Germinal center (tissue), 1 donor: ENCODE measurements at regions not wholly inside any gene's neighbourhood (a gene's known extent, or its start where the extent isn't known, plus 50 kb on each side); places are given as distances from the start of the nearest gene placed in this dataset.

Source experiments
- DNase-seq: peaks from one replicate; pipeline ENCODE4 v3.0.0; 2012; ENCODE audit warnings: mixed read lengths, low spot score

DNA sequence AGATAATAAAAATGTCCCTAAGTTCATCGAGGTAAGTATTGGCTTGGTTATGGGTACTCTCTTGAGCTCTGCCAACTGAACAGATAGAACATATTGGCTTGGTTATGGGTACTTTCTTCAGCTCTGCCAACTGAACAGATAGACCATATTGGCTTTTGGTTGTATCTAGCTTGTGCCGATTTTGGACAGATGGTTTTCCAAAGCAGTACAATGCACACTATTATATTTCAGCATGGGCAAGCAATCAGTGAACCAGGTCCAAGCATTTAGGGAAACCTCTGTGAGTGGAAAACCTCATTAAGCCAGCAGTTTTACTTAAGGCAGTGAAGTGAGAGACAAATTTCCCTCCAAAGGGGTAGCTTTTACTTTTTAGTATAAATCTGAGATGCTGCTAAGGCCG, 1440.5 kb upstream of the SPRY2 start:
- DNase-seq: no peak

DNA sequence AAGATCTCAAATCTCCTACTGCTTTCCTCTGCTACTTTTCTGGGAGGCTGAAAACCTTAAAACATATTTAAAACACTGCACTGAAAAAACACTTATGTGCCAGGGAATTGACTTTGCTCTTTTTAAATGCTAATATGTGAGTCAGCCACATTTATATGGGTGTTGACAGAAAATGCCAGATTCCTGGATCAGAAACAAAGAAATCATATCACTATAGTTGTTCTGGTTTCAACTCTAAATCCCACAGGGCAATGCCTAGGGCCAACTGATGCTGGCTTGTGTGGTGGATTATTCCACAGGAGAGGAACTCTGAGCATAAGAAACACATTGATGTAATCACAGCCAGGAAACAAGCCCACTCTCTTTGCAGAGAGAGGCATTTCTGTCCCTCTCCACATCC, 1439.0 kb upstream of the SPRY2 start:
- DNase-seq: no peak

DNA sequence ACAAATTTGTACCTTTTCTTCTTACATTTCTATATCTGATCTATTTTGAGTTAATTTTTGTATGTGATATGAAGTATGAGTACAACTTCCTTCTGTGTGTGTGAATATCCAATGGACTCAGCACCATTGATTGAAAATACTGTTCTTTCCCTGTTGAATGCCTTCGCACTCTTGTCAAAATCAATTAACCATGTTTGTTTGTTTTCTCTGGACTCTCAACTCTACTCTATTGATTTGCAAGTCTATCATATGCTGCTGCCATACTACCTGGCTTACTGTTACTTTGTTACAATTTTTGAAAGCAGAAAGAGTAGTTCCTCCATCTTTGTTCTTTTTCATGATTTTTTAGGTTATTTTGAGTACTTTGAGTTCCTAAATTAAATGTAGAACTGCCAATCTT, 1437.4 kb upstream of the SPRY2 start:
- no peak for DNase-seq

DNA sequence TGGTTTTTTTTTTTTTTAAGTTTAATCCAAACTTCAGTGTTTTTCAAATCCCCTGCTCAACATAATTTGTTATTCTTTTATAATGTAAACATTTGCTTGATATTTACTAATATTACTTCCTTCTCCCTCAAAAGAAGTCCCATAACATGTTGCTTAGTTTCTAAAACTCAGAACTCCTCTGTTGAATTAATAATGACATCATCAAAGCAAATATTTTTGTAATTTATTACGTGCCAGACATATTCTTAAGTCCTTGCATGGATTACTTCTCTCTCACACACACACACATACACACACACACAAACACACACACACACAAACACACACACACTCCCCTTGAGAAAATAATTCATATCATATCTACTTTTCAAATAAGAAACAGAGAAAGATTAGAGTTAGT, 1432.3 kb upstream of the SPRY2 start:
- DNase-seq: no peak

DNA sequence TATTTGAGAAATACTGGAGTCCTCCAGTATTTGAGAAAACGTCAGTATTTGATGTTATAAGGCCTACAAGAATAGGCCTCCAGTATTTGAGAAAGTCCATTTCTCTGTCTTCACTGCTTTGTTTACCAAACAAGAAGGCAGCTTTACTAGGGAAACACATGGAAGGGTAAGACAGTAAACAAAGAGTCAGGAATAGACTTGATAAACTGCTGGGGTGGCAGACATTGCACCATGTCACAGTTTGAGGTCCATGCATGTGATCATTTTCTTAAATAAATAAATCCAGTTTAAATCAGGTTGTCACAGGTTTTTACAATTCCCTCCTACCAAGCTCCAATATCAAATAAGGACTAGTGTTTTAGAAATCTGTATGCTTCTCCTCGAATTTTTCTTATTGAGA, 1431.0 kb upstream of the SPRY2 start:
- no peak for DNase-seq

DNA sequence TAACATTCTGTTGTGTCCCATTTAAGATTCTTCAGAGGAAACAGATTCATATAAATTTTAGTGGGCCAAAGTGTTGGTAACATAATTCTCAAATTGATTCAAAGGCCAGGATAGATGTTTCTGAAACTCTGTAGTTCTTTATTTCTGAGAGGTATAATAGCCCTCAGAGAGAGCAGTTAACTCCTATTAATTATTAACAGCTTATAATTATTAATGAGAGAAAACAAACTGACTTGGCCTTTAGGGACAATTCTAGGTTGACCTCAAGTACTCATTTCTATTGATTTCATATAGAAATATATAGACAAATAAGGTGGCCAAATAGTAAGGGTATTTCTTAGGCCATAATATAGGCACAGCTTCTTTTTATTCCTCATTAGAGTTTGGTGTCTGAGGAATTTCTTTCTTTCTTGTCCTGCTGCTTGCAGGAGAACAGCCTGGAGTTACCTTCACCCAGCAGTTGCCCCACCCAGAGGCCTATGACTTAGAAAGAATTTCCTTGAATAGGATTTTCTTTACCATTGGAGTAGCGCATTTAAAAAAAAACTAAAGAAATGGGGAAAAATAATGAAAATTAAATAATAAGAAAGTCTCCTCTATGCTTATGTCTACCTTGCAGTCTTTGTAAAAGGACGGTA, 1430.1 kb upstream of the SPRY2 start:
- DNase-seq: no peak

DNA sequence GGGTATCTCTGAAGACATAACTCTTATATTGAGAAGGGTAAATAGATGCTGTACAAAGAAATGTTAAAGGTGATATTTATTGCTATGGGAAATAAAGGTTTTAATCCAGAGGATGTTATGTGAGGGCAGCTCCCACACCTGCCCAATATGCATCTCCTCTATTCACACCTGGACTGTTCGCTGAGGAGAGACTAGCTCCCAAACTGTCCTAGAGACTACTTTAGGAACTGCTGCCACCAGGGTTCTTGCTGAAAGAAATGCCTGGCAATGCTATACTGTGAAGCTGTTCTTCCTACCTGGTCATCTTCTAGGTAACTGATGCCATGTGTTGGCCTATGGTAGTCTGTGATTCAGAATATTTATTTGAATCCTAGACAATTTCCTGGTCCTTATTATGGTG, 1421.5 kb upstream of the SPRY2 start:
- no peak for DNase-seq

DNA sequence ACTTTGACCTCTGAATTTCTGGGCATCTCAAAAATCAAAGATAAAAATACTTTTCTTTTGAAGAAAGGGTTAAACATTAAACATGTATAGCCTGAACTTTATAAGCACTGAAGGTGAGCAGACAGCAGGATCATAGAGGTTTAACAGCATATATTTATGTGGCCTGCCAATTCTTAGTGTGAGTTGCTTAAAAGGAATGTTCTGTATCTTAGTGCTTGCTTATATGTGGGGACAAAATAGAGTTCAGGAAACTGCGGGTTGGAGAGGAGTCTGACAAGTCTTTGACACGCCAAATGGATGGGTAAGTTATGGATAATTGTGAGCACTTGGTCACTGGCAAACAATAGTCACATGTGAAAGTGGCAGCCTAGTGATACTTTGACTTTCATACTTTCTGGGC, 1419.4 kb upstream of the SPRY2 start:
- DNase-seq: no peak

DNA sequence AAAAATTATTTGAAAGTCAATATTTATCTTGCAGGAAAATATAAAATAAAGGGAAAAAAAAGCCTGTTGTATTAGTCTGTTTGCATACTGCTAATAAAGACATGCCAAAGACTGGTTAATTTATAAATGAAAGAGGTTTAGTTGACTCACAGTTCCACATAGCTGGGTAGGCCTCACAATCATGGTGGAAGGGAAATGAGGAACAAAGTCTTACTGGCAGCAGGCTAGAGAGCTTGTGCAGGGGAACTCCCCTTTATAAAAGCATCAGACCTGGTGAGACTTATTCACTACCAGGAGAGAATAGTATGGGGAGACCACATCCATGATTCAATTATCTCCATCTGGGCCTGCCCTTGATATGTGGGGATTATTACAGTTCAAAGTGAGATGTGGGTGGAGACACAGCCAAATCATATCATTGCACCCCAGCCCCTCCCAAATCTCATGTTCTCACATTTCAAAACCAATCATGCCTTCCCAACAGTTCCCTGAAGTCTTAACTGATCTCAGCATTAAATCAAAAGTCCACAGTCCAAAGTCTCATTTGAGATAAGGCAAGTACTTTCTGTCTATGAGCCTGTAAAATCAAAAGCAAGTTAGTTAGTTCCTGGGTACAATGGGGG, 1416.5 kb upstream of the SPRY2 start:
- DNase-seq: no peak

DNA sequence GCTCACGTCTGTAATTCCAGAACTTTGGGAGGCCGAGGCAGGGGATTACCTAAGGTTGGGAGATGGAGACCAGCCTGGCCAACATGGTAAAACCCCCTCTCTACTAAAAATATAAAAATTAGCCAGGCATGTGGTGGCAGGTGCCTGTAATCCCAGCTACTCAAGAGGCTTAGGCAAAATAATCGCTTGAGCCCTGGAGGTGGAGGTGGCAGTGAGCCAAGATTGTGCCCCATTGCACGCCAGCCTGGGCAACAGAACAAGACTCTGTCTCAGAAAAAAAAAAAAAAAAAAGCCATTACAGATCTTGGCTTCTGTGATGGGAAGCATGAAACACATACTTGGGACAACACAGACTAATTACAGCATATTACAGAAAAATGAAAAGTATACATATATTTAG, 1404.5 kb upstream of the SPRY2 start:
- DNase-seq: no peak

DNA sequence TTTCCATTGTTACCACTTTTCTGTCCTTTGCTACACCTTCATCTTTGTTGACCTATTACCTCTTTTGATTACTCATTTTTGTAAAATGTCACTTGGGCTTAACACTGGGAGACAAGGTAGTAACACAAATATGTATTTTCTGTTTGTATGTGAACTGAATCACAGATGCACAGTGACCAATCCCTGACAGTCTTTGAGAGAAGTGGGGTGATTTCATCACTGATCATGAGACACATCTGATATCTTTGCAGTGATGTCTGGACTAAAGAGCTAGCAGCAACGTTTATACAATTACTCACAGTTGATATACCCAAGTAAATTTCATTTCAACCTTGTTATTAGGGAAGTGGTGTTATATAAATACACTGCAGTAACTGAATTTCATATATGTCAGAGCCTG, 1397.4 kb upstream of the SPRY2 start:
- DNase-seq: no peak

DNA sequence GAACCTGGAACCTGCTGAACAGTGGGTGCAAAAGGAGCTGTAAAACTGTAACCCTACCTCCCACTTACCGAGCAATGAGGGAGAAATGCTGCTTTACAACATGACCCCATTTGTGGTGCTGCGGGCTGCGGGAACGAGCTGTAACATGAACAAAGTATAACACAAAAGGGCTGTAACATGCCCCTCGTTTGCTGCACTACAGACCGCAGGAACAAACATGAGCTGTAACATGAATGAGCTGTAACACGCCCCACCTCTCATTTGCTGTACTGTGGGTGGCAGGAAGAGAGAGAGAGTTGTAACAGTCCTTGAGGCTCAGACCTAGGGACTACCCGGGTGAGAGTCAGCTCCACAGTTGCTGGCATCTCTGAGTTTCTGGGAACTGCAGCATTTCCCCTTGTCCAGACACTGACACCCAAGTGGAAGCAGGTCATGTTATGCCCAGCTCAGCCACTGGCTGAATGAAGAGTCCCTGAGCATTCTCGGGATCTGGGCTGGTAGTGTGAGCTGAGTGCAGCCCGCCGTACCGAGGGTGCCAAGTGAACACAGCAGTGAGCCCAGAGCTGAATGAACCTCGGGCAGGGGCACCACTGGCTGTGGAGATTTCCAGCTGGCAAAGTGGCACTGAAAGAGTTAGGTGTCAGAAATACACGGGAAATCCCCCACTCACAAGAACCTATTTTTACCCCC, 1385.3 kb upstream of the SPRY2 start:
- DNase-seq: no peak

DNA sequence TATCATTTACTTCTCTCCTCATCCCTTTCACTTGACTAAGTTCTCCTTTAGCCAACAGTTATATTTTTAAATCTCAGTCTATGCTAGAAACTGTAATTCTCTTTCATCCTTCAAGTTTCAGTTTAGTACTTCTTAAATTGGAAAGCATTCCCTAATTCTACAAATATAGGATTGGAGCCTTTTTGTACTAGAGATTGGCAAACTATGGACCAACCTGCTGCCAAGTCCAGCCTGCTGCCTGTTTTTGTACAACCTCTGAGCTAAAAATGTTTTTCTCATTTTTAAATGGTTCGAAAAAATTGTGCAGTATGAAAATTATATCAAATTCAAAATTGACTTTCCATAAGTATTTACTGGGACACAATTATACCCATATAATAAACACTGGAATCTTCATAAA, 1381.5 kb upstream of the SPRY2 start:
- no peak for DNase-seq

DNA sequence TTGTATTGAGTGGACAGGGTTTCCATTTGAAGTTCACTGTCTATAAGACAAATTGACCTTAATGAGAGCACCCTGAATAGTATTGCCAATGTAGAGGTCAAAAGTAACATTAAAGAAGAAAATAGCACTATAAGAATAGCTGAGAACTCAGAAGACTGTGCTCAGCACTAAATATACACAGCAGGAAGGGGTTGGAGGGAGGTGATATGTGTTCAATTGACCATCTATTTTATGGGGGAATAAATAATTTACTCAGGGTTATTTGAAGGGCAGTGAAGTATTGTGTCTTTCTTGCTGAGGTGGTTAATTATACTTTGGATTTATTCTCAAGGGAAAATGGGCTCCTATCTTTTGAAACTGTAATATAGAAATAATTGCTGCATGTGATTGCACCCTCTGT, 1380.5 kb upstream of the SPRY2 start:
- DNase-seq: no peak

DNA sequence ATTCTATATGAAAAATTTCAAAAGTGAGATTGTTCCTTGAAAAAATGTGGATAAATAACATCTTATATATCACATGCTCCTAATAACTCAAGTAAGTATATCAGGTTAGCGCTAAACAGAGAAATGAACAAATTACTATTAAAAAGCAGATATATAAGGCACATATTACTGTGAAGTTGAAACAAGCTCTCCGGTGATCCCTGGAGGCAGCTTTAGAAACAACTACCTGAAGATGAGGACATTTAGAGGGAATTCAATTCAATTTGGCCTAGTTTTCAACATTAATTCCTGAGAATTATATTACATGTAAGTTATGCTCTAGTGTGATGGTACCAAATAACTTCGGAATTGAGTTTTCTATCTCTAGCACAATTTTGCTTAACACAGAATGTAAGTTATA, 1373.6 kb upstream of the SPRY2 start:
- DNase-seq: no peak

DNA sequence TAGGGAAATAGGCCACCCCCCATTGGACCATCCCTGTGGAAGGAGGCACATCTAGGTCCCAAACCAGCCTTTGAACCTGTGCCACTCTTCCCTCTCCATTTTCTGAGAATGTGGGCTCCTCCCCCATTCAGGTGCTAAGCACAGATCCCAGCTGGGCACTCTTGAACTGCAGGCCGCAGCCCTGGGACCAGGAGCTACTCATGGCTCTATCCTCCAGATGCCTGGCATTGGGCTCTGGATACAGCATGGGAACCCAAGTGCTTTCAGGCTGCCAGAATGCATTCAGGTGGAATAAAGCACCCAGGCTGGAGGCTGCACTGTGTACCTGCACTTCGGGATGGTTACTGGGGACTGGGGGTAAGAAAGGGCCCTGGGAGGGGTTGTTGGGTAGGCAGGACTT, 1372.3 kb upstream of the SPRY2 start:
- DNase-seq: no peak

DNA sequence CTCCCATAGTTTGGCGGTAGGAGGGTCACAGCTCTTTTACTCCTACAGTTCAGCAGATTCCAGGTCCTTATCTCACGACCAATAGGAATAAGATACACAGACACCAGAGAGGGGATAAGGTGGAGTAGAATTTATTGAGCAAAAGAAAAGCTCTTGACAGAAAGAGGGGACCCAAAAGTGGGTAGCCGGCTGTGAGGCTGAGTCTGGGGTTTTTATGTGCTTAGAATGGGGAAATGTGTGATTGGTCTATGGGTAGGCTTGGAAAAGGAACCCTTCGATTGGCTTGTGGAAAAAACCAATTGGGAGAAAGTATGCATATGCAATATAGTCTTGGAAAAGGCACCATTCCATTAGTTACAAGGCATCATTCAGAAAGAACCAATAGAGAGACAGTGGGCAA, 1356.9 kb upstream of the SPRY2 start:
- no peak for DNase-seq

DNA sequence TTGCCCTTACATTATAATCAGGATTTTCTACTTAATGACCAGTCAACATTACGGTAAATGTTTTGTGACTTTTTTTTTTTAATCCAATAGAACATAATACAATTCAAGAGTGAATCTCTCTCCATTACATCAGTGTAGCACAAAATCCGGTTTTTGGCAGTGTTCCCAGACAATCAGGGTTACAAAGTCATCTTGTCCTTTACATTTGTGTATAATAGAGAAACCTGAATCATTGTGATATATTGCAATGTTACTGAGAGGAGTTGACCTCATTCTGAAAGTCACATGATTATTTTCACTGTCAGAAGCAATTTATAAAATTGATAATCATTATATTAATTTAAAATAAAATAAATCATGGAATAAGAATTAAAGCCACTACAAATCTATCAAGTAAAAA, 1346.0 kb upstream of the SPRY2 start:
- no peak for DNase-seq

DNA sequence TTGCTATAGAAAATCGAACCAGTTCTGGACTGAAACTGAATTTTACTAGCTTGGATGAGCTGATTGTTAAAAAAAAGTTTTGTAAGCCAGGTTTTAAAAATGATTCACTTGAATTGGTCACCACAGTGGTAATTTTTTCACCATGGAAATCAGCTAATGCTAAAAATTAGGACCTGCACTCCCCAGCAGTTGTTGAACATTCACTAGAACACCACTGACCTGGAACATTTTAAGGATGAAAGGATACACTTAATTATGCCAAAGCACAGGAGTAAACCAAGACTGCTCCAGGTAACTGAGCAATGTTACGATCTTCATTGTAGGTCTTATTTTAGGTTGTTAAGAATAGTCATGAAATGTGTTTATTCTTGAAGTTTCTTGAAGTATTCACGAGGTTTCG, 1342.6 kb upstream of the SPRY2 start:
- DNase-seq: no peak

DNA sequence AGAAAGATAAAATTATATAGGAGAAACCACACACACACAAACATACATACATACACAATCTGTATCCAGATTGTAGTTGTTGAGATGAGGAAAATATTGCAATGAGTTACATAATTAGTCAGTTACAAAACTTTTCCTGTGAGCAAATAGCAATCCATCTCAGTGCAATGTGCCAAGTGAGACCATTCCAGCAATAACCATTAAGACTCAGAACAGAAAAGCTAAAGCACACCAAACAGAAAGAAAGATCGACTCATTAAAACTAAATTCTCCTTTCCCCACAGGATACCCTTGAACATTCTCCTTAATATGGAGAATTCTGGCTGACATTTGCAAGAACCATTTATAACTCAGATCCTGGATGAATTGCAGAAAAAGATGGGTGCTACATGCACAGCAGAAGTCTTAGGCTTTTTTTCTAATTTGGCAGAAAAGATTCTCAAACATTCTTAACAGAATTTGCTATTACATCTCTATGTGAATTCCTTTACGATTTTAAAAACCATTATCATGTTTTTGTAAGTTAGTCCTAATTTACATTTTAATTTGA, 1341.2 kb upstream of the SPRY2 start:
- DNase-seq: no peak

DNA sequence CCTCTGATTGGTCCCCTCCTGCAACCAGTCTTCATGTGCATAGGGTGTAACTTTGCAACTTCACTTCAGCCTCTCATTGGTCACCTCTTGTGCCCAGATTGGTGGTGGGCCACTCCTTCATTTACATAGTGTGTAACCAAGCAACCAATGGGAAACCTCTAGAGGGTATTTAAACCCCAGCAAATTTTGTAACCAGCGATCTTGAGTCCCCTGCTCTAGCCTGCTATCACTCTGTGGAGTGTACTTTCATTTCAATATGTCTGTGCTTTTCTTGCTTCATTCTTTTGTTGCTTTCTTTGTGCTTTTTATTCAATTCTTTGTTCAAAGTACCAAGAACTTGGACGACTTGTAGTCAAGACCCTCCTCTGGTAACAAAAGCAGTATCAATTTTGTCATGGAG, 1336.9 kb upstream of the SPRY2 start:
- no peak for DNase-seq

DNA sequence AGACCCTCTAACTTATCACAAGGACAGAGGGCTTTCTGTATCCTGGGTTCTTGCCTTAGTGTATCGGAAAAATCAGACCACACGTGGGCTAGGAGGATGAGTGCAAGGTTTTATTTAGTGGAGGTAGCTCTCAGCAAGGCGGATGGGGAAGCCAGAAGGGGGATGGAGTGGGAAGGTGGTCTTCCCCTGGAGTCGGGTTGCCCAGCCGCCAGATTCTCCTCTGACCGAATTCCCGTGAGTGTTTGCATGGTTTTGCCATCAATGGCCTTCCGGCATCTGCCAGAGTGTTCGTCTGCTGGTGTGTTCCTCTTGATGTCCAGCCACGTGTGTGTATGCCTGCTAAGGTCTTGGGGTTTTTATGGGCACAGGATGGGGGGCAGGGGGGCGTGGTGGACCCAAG, 1335.1 kb upstream of the SPRY2 start:
- no peak for DNase-seq

DNA sequence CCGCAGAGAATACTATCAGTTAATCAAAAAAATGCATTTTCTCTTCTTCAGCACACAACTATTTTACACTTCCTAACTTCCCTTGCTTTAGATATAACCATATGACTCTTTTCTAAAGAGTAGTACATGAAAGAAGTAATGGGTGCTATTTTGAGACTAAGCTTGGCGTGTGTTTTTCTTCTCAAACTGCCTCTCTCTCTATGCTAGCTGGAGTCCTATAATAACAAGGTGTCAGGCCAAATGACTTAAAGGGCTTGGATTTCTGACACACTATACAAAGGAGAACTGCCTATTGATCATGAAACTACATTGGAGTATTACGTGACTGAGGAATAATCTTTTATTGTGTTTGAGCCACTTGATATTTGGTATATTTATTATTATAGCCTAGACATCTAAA, 1330.1 kb upstream of the SPRY2 start:
- DNase-seq: no peak

DNA sequence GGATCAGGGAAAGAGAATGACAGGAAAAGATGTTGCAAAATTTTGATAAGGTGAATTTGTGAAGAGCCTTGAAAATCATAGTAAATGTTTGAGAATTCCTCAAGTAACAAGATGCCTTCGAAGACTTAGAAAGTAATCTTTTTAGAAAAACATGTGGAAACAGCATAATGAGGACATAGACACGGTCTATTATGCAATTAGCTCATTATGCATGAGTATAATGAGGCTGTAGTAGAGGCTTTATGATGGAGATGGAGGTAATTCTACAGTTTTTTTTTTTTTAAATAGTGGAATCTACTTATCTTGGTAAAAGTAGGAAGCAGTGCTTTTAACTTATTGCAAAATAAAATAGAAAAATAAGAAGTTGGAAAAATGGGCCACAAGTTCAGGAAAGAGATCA, 1329.1 kb upstream of the SPRY2 start:
- no peak for DNase-seq
